ENCODE measurements at regions not wholly inside any gene's neighbourhood (a gene's known extent, or its start where the extent isn't known, plus 50 kb on each side); places are given as distances from the start of the nearest gene placed in this dataset.

- DNase-seq: no peak
Measured at GRCh38 chr5:21694567-21694966, 1158.6 kb downstream of the CDH12 start.

DNA sequence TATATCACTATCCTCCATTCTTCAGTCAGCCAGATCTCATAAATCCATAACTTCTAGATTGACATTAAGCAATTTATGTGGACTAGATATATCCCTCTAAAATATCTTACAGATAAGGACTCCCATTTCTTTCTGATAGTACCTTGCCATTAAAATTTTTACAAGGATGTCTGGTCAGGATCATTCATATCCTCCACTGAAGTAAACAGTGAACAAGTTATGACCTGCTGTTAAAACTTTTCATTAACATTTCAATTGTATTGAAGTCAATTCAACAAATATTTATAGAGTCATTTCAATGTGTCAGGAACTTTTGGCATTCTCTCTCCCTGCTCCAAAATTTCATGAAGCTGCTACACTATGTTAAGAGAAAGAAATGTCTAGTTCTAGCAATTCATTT lies 1159.6 kb downstream of the CDH12 start:
- DNase-seq: no peak

DNA sequence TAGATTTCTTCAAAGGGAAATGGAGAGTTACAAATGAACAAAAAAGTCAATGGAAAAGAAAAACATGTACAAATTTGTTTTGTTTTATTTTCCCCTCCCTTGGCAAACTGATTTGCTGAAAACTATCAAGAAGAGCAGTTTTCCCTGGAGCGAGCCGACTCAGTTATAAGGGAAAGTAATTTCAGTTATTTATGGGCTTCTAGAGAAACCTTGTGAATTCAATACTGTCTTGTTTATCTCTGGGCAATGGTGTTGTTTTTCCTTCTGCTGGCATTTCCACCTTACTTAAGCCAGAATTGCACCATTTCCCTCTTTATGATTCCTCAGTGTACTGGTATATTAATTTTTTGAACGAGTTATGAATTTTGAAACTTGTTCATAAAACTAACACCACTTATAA lies 1163.6 kb downstream of the CDH12 start:
- no peak for DNase-seq

DNA sequence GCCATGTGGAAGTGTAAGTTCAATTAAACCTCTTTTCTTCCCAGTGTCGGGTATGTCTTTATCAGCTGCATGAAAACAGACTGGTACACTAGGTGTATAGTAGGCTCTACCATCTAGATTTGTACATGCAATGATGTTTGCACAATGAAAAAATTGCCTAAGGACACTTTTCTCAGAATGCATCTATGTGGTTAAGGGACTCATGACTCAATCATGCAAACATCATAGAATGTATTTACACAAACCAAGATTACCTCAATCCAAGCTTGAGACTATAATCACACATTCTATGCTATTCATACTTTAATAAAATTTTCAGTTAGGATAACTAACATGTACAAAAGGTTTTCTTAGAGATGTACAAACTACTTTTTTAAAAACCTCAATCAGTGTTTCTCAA lies 1164.5 kb downstream of the CDH12 start:
- no peak for DNase-seq

DNA sequence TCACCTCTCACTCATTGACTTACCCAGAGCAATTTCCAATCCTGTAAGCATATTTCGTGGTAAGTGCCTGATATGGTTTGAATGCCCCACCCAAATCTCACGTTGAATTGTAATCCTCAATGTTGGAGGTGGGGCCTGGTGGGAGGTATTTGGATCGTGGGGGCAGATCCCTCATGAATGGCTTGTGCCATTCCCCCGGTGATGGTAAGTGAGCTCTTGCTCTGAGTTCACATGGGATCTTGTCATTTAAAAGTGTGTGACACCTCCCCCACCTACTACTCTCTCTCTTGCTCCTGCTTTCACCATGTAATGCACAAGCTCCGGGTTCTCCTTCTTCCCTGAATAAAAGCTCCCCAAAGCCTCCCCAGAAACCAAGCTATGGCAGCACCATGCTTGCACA lies 1165.5 kb downstream of the CDH12 start:
- no peak for DNase-seq

DNA sequence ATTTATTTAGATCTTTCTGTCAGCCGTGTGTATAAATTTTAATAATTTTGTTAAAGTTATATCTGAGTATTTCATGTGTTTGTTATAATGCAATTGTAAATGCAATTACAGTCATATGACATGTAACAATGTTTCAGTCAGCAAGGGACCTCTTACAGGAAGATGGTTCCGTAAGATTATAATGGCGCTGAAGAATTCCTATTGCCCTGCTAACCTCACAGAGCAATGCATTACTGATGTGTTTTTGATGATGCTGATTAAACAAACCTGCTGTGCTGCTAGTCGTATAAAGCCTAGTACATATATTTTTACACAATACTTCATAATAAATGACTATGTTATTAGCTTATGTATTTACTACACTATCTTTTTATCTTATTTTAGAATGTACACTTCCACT lies 1166.4 kb downstream of the CDH12 start:
- DNase-seq: no peak

DNA sequence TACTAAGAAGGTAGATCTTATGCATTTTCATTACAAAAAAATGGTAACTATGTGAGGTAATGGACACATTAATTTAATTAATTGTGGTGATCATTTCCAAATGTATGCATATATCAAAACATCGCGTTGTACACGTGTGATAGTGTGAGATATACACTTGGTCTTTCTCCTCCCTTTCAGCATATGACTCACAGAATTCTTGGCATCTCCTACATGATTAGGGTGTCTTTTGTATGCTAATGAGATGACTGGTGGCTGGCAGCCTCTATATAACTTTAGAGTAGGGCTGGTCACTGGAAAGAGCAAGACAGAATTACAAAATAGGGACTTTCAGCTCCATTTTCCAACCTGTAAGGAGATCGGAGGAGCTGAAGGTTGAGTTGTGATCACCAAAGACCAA lies 1167.6 kb downstream of the CDH12 start:
- DNase-seq: no peak

DNA sequence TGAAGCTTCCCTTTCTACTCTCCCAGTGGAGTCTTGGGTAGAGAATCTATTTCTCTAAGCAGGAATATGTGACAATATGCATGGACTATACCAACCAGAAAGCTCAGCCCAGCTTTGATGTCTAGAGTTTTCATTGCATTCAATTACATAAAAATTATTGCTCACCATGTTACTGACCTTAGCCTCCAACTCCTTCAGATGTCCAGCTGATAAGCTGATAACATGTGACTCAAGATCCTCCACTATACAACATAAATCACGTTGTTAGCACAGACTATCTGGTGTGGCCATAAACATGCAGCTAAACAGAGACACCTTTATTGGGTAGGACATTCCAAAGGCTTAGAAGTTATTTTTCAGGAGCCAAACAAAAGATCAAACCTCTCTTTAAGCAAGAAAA lies 1168.2 kb downstream of the CDH12 start:
- no peak for DNase-seq

GRCh38 chr5:21681911-21682310 lies 1171.2 kb downstream of the CDH12 start:
- DNase-seq: no peak

DNA sequence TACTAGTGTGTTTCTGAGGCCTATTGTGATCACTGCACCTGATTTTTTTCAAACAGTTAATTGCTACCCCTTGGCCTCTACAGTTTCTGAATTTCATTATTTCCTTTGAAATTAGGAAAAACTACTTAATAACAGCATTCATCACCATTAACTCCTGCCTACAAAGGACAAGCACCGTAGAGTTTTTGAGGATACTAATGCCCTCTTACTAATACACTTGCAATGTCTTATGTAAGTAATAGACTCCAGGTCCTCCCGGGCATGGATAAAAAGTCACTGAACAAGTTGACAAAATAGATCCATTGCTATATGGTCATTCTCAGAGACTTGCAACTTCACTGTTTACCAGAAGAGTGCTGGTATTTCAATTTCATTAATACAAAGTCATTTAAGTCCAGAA lies 1172.5 kb downstream of the CDH12 start:
- DNase-seq: no peak

DNA sequence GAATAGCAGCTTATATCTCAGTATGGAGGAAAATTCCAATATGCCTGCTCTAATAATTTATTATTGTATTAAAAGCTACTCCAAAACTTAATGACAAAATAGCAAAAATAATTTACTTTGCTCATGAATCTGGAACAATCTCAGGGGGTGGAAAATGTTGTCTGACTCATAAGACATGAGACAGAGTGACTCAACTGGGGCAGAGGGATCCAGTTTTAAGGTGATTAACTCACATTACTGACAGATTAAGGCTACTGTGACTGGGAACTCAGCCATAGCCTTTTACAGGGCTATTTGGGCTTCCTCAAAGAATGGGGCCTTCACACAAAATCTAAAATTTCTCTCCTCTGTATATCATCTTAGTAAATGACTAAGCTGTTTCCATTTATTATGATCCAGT lies 1172.9 kb downstream of the CDH12 start:
- no peak for DNase-seq

- DNase-seq: no peak
Measured at GRCh38 chr5:21678526-21678925, 1174.6 kb downstream of the CDH12 start.

DNA sequence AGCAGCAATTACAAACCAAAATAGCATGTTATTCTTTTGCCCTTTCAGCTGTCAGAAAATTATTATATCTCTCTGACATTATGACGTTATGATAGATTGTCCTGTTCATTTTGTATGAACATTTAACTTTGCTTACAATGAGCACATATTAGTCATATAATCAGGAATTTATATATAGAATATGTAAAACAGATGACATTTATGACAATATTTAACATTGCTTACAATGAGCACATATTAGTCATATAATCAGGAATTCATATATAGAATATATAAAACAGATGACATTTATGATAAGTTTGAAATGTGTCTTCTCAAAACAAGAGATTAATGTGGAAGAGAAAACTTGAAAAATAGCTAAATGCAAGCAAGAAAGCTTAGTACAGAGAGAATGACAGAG lies 1180.2 kb downstream of the CDH12 start:
- no peak for DNase-seq

DNA sequence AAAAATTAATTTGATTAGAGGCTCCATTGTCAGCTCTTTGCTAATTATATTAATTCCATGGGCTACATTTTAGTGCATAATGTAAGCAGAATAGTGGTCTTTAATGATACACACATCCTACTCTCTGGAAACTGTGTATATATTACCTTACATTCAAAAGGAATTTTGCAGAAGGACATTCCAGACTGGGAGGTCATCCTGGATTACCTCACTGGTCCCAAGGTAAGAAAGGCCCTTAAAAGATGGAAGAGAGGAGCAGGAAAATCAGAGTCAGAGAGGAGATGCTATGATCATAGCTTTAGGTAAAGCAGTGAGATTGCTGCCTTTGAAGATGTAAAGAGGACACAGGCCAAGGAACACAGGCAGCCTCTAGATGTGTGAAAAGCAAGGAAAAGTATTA lies 1180.8 kb downstream of the CDH12 start:
- no peak for DNase-seq

GRCh38 chr5:21665524-21665923 lies 1187.6 kb downstream of the CDH12 start:
- no peak for DNase-seq

GRCh38 chr5:21663082-21663481 lies 1190.1 kb downstream of the CDH12 start:
- no peak for DNase-seq

- no peak for DNase-seq
Measured at GRCh38 chr5:21661184-21661583, 1192.0 kb downstream of the CDH12 start.

GRCh38 chr5:21654556-21654955 lies 1198.6 kb downstream of the CDH12 start:
- DNase-seq: no peak

DNA sequence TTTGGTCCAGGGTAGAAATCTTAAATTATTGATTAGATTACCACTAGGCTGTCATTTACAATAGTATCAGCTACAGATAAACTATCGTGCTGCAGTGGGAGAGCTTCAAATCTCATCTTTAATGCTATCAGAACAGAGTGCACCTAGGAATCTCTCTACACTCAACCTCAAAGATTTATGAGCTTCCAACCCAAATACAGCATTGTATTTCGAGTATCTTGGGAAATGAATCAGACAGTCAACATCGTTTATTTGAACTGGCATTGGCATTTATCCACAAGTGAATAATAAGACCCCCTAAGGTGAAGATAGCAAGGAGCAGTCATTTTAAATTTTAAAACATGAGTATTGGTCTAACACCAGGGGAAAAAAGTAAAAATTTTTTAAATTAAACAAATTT lies 1203.2 kb downstream of the CDH12 start:
- no peak for DNase-seq

GRCh38 chr5:21646469-21646868 lies 1206.7 kb downstream of the CDH12 start:
- no peak for DNase-seq

DNA sequence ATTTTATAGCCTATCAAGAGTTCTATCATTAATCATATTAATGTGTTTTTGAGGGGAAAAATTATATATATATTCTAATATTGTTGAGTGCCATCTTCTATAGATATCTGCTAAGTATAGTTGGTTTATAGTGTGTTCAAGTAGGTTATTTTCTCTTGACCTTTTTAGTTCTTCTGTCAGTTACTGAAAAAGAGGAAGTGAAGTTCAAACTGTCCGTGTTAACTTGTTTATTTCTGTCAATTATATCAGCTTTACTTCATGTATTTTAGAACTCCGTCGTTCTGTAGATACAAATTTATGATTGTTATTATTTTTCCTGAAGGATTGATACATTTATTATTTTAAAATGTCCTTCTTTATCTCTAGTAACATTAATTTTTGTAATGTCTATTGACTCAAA lies 1209.1 kb downstream of the CDH12 start:
- no peak for DNase-seq

- no peak for DNase-seq
Measured at GRCh38 chr5:21642312-21642711, 1210.8 kb downstream of the CDH12 start.

DNA sequence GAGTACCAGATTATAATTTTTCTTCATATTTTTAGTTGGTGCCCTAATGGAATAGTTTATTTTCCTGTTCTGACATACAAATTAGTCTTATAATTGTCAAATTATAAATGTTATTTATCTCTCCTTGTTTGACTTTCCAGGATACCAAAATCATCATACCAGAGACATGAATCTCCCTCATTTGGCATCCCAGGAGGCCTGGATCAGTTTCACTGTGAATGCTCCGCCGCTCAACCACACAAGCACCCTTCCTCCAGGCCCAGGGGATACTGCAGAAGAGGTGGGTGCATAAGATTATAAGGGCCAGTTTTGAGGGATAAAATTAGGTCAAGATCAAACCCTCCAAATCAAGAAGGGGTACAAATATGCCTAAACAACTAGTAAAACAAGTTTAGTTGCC lies 1229.3 kb downstream of the CDH12 start:
- DNase-seq: no peak

DNA sequence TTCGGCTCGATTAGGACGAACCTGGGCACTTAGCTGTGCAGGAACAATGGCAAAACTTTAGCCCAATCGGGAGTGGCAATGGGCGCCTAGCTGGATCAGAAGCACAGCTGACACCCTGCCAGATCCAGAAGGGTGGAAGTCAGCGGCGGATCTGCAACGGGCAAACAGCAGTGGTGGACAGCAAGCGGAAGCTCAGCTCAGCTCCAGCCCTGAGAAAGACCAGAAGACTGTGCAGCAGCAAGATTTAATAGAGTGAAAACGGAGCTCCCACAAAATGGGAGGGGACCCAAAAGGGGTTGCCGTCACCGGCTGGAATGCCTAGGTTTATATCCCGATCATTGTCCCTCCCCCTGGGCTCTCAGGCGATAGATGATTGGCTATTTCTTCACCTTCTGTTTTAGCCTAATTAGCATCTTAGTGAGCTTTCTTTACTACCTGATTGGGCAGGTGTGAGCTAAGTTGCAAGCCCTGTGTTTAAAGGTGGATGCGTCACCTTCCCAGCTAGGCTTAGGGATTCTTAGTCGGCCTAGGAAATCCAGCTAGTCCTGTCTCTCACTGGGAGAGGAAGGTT lies 1237.9 kb downstream of the CDH12 start:
- DNase-seq: no peak

DNA sequence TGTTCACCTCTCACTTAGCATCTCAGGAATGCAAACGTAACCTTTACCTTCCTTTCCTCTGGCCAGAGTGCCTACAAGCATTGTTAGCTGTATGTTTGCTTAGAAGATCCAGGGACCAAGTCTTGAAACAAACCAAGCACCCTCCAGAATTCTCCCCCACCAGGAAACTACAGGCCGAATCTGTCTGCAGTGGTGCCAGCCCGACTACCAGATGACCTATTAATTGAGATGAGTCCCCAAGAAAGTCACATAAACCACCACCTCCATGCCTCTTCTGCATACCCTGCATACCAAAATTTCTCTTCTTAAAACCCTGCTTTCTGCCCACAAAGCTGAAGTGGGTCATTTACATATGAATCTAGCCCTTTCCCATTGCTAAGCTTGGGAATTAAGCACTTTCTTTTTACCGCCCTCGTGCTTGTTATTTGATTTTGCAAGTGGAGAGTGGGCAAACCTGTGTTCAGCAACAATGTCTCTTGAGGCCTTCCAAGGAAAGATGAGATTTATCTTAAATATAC lies 1239.1 kb downstream of the CDH12 start:
- DNase-seq: no peak

DNA sequence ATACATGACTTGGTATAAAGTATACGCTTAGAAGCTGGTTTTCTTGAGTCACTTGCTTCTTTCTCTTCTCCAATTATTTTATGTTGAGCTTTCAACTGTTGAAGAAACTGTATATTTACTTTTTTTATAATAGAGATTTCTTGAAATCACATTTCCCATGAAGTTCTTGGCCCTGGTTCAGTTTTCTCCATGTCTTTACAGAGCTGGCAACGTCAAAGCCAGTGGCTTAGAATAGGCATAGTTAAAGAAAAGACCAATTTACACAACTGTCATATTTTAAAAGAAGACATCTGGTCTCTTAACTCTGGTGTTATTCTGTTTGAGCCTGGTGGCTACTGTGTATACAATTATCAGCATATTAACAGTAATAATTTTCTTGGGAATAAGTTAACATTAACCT lies 1249.3 kb downstream of the CDH12 start:
- no peak for DNase-seq

Data from CD4-positive, alpha-beta T cell treated with Interleukin-17A for 1 hour (primary cell).